Raji (cell line): ENCODE measurements at regions not wholly inside any gene's neighbourhood (a gene's known extent, or its start where the extent isn't known, plus 50 kb on each side); places are given as distances from the start of the nearest gene placed in this dataset.

ENCODE experiments used
- POLR2A ChIP-seq: IDR thresholded peaks from 2 replicates; pipeline ENCODE4 v1.6.1; 2011; ENCODE audit warnings: low read depth, low read length, control low read depth; ENCODE audit not compliant: insufficient read depth

DNA sequence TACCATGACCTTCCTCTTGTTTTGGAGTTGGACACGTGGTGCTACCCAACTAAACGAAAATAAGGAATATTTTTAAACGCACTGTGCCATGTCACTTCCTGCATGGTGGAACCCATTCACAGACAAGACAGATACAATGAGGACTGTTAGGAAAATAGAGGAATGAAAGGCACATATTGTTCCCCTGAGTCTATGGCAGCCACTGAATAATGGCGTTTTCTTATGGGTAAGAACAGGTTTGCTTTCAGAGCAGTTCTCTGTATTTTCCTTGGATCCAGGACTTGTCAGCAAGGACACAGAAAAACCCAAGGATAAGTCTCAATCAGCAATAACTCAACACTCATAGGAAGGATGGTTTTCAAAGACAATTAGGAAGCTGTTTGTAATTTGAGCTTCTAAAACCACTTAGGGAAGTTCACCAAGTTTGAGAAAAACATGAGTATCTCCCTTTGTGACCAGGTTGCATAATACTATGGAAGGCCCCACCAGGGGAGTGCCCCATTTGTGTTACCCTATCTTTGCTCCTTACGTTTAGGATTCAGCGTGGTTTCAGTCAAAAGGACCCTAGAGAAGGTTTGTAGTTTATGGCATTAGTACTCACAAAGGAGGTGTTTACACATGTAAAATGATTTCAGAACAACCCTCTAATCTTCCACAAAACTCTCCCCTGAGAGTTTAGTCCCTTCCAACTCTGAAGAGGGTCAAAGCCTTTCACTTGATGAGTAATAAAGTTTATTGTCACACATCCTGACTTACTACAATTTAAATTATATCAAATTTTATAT is 487.2 kb upstream of the ATP11B start:
- no peak for TF ChIP-seq POLR2A

- TF ChIP-seq POLR2A = no peak
Measured at GRCh38 chr3:182308328-182308727, 485.0 kb upstream of the ATP11B start.

GRCh38 chr3:182309120-182309519 is 484.2 kb upstream of the ATP11B start:
- no peak for TF ChIP-seq POLR2A

DNA sequence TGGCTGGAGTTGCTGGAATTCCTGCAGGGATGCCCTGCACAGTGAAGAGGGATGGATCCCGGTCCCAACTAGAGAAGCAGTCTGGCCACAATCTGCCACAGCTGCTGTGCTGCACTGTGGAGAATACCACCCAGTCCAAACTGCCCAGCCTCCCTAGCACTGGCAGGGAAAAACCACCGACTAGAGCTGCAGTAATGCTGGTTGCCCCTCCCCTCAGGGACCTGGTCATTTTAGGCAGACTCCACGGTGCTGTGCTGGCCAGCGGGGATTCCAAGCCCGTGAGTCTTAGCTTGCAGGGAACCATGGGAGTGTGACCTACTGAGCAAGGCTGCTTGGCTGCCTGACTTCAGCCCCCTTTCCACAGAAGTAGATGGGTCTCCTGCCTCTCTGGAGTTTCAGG is 478.0 kb upstream of the ATP11B start:
- no peak for TF ChIP-seq POLR2A

DNA sequence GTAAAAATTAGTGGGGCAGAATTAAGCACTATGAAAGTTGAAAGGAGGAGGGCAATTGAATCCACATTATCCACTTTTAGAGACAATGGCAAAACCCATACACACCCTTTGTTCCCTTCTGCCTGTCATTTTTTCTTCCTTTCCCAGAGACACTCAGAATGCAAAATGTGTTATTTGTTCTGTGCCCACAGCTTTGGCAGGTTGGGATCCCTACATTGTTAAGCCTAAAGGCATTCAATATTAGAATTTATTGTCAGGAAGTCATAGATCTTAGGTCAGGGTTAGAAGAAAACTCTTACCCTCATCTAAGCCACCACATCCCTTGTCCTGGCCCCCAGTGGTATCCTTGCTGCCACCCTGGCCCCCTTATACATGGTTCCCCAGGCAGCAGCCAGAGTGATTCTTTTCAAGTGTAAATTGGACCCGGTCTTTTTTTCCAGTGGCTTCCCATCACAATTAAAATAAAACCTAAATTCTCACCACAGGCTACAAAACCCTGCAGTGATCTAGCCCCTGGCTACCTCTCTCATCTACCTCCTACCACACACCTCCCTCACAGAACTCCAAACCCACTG is 470.1 kb upstream of the ATP11B start:
- TF ChIP-seq POLR2A = no peak

DNA sequence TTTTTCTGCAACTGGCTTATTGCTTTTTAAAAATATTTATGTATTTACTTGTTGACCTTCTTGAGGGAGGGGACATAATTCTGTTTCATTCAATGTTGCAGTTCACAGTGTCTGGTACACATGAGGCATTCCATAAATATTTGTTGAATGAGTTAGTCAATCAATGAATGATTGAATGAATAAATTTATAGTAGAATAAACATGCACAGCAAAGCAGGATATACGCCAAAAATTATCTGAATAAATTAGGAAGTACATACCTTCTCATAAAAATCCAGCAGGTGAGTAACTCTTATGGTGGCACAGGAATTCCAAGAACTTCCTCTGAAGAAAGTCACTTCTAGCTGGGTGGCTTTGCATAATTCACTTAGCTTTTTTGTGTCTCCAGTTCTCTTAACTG is 469.4 kb upstream of the ATP11B start:
- TF ChIP-seq POLR2A = no peak

GRCh38 chr3:182325213-182325950 is 467.9 kb upstream of the ATP11B start:
- no peak for TF ChIP-seq POLR2A

- TF ChIP-seq POLR2A = no peak
Measured at GRCh38 chr3:182327196-182327681, 466.1 kb upstream of the ATP11B start.

GRCh38 chr3:182330646-182331045 is 462.7 kb upstream of the ATP11B start:
- no peak for TF ChIP-seq POLR2A

DNA sequence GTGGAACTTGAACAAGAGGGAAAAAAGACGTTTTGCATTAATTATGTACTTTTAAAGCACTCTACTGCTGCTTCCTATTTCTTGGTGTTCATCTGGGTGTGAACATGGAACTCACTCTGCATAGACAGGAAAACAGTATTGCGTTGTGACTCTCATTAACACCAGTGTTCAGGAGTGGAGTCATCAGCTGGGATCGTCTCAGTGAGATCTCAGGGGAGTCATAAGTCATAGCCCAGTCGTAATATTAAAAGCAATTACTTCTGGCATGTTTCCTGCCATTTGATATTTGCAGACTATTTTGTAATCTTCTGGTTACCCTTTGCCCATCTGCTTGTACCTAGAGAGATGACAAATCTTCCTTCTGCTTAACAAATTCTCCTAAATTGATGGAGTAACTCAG is 462.0 kb upstream of the ATP11B start:
- no peak for TF ChIP-seq POLR2A

GRCh38 chr3:182342252-182342651 is 451.1 kb upstream of the ATP11B start:
- no peak for TF ChIP-seq POLR2A

- no peak for TF ChIP-seq POLR2A
Measured at GRCh38 chr3:182349051-182349450, 444.3 kb upstream of the ATP11B start.

DNA sequence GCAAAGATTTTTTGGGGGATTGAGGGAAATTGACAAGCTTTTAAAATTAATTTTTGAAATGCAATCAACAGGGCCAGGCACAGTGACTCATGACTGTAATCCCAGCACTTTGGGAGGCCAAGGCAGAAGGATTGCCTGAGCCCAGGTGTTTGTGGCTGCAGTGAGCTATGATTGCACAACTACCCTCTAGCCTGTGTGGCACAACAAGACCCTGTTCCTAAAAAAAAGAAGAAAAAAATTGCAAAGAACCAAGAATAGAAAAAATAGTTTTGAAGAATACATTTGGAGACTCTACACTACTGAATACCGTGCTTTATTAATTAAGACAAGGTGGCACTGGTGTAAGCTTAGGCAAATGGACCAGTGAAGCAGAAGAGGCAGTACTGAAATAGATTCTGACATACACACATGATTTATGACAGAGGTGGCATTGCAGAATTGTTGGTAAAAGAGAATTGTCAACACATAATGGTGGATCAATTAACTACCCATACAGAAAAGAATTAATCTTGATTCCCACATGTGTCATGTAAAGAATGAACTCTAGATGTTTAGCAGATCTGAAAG is 443.3 kb upstream of the ATP11B start:
- TF ChIP-seq POLR2A = no peak

- TF ChIP-seq POLR2A = no peak
Measured at GRCh38 chr3:182357928-182358327, 435.4 kb upstream of the ATP11B start.

- TF ChIP-seq POLR2A = no peak
Measured at GRCh38 chr3:182364323-182364722, 429.0 kb upstream of the ATP11B start.
